ENCODE measurements at regions not wholly inside any gene's neighbourhood (a gene's known extent, or its start where the extent isn't known, plus 50 kb on each side); places are given as distances from the start of the nearest gene placed in this dataset.

GRCh38 chr5:72703876-72704275 is 112.6 kb upstream of the TNPO1 start:
- POLR2A ChIA-PET (ENCODE audit: partially characterized antibody) = no interaction called here
- Histone ChIP-seq H4K5ac (ENCODE audit: insufficient read length, low read depth, low read length) (no peak overlapping the region), H4K20me1 (replicated peaks in 1 of 2; ENCODE audit: control insufficient read depth in 1 of 2, insufficient read depth in 2 of 2, low read length in 2 of 2) (no peaks in the 10 kb centered on the region), H3K4me1 (replicated peaks in 1 of 4; ENCODE audit: control insufficient read depth in 3 of 4, insufficient read depth in 4 of 4, low read length in 3 of 4) (peaks cover 0 to 3% (median 0%) of the 10 kb centered on the region in 4 experiments; a peak in 1 of 7 replicates), H4K8ac (ENCODE audit: extremely low read depth, insufficient read depth, low read length) (no peak overlapping the region), H3K23me2 (ENCODE audit: low read depth, low read length) (no peaks in the 10 kb centered on the region), H2BK120ac (replicated peaks; ENCODE audit: low read depth, low read length) (no peak overlapping the region), H3K23ac (ENCODE audit: insufficient read length) (no peak overlapping the region), H3K4me3 (ENCODE audit: extremely low read depth in 1 of 4, insufficient read depth in 2 of 4, low read depth in 3 of 4, low read length in 4 of 4) (no peak overlapping the region), H3K79me2 (ENCODE audit: control insufficient read depth in 1 of 2, insufficient read depth in 2 of 2, low read length in 2 of 2) (no peaks in the 10 kb centered on the region), H3K27ac (ENCODE audit: low read depth, low read length) (no peak overlapping the region), H2BK20ac (ENCODE audit: low read length) (no peak overlapping the region), H3K4ac (replicated peaks; ENCODE audit: insufficient read length, low read depth, low read length) (no peak overlapping the region), H3K56ac (replicated peaks; ENCODE audit: insufficient read length, low read depth, low read length) (no peak overlapping the region), H3K9ac (replicated peaks in 1 of 4; ENCODE audit: extremely low read depth in 1 of 4, low read depth in 3 of 4, low read length in 3 of 4) (no peak overlapping the region), H3K79me1 (ENCODE audit: low read depth, low read length) (no peaks in the 10 kb centered on the region), H2BK12ac (ENCODE audit: low read depth, low read length) (no peak overlapping the region), H3K14ac (ENCODE audit: insufficient read length) (no peak overlapping the region), H2BK15ac (ENCODE audit: low read length) (no peak overlapping the region), H2AK5ac (ENCODE audit: low read depth, low read length) (no peak overlapping the region), H3K18ac (ENCODE audit: extremely low read depth, low read length) (no peak overlapping the region), H4K91ac (replicated peaks; ENCODE audit: insufficient read length, low read length) (no peak overlapping the region), H3K36me3 (ENCODE audit: control insufficient read depth in 2 of 4, insufficient read depth in 4 of 4, low read length in 3 of 4) (no peaks in the 10 kb centered on the region), H3K27me3 (replicated peaks in 1 of 4; ENCODE audit: control insufficient read depth in 3 of 4, extremely low read depth in 1 of 4, insufficient read depth in 3 of 4, low read length in 3 of 4) (no peaks in the 10 kb centered on the region), H3K4me2 (ENCODE audit: insufficient read depth in 1 of 2, low read depth in 2 of 2, low read length in 2 of 2) (no peak overlapping the region), H2AFZ (ENCODE audit: low read length) (no peak overlapping the region), H3K9me3 (ENCODE audit: insufficient read depth in 2 of 2, low read depth in 1 of 2, low read length in 1 of 2) (no peaks in the 10 kb centered on the region), H2BK5ac (ENCODE audit: low read depth, low read length) (no peak overlapping the region)
- FAIRE-seq (no peak), DNase-seq (ENCODE audit: low read depth in 1 of 2, low spot score in 2 of 2) (no peak)
- 76% methylated on average over 2 of the region's 2 CpGs; no CpG with 5 or more reads in 1 of the 2 experiments for WGBS, 2 experiments (ENCODE audit: extremely low coverage in 1 of 2, insufficient coverage in 1 of 2, insufficient read length in 1 of 2, insufficient replicate concordance in 2 of 2, low coverage in 1 of 2, low lambda C conversion rate in 2 of 2, missing lambda C conversion rate in 1 of 2)
- TF ChIP-seq JUND (IDR thresholded peaks at IDR 0.05; ENCODE audit: low read length) (no peak), NANOG (IDR thresholded peaks at IDR 0.05; ENCODE audit: insufficient read depth, low read depth, low read length, poor library complexity, severe bottlenecking) (no peak), RAD21 (IDR thresholded peaks at IDR 0.05 in 1 of 2, conservative IDR thresholded peaks at IDR 0.05 in 1 of 2; ENCODE audit: low read depth in 2 of 2, low read length in 2 of 2) (no peak), SIRT6 (IDR thresholded peaks at IDR 0.05; ENCODE audit: low read length) (no peak), TCF12 (IDR thresholded peaks at IDR 0.05; ENCODE audit: low read depth, low read length) (no peak)
- CTCF ChIA-PET (ENCODE audit: partially characterized antibody) = no interaction called here

Data from H1 (cell line).